Tibial nerve (tissue), 4 donors: ENCODE measurements at regions not wholly inside any gene's neighbourhood (a gene's known extent, or its start where the extent isn't known, plus 50 kb on each side); places are given as distances from the start of the nearest gene placed in this dataset. TPM values are rescaled to one million over a fixed set of nuclear protein-coding genes. Genes with fewer than 3 reads are reported as not detected.
"Not testable (repeated sequence)": the region's sequence is repeated elsewhere in the genome, so short reads cannot be mapped to it uniquely, and the experiment has no call there.

Experiments used
- DNase-seq, 2 donors: peaks; one replicate each; pipeline ENCODE4 v3.0.0-alpha.2; 2019; ENCODE audit warnings: low spot score in 2 of 2
- H3K27ac ChIP-seq, 4 donors: fragments of 200-600 bp; sonication (generic) in 3 of 4; one replicate each; pipeline ENCODE4 v1.5.1; 2017 to 2019; ENCODE audit warnings: mild to moderate bottlenecking in 1 of 4
- H3K27me3 ChIP-seq, 2 donors: fragments of 200-600 bp; sonication (generic) in 1 of 2; one replicate each; pipeline versions ENCODE4 v1.5.1 to v1.6.0; 2017 to 2019
- H3K36me3 ChIP-seq, 3 donors: fragments of 200-600 bp; sonication (generic); one replicate each; pipeline ENCODE4 v1.5.1; 2018 to 2019
- H3K4me1 ChIP-seq, 4 donors: fragments of 200-600 bp; sonication (generic) in 3 of 4; one replicate each; pipeline ENCODE4 v1.5.1; 2017 to 2019
- H3K4me3 ChIP-seq, 4 donors: fragments of 200-600 bp; sonication (generic) in 3 of 4; one replicate each; pipeline ENCODE4 v1.5.1; 2017 to 2019; ENCODE audit warnings: mild to moderate bottlenecking in 1 of 4, moderate library complexity in 1 of 4
- H3K9me3 ChIP-seq, 4 donors: fragments of 200-600 bp; sonication (generic) in 3 of 4; one replicate each; pipeline ENCODE4 v1.5.1; 2017 to 2019
- CTCF ChIP-seq, 5 experiments: fragments of 200-600 bp in 3 of 5; fragments of 450-650 bp in 2 of 5; sonication (generic) in 3 of 5; IDR thresholded peaks; one replicate each; pipeline ENCODE4 v1.5.1; 2016 to 2019; ENCODE audit warnings: antibody characterized with exemption in 5 of 5, mild to moderate bottlenecking in 3 of 5, moderate library complexity in 2 of 5
- EP300 ChIP-seq, 2 donors: sonication (generic); formaldehyde crosslinking; IDR thresholded peaks; one replicate each; pipeline ENCODE4 v1.6.1; 2017; ENCODE audit warnings: antibody characterized with exemption in 2 of 2, mild to moderate bottlenecking in 1 of 2
- POLR2A ChIP-seq, 2 donors: fragments of 450-650 bp; IDR thresholded peaks; one replicate each; pipeline ENCODE4 v1.6.1; 2017; ENCODE audit warnings: antibody characterized with exemption in 2 of 2, mild to moderate bottlenecking in 2 of 2, moderate library complexity in 2 of 2
- whole genome bisulfite sequencing, 2 donors: methylation state at CpG; one replicate each; pipeline ENCODE4 v1.1.5; 2018; 5-methylcytosine and 5-hydroxymethylcytosine counted together
- small RNA-seq: library from RNA; depleted of rRNA; stranded (forward); fragments of <200 nt; gene quantifications from one replicate; pipeline ENCODE3, GENCODE V24; 2016

- H3K4me1 ChIP-seq: no peaks in the 10 kb centered on the region
- no peaks in the 10 kb centered on the region for H3K36me3 ChIP-seq
- H3K27me3 ChIP-seq: no peaks in the 10 kb centered on the region
- 54 to 67% methylated on average over 2 of the region's 2 CpGs for WGBS, 2 donors
- no peak for DNase-seq
- H3K4me3 ChIP-seq: no peak overlapping the region
- TF ChIP-seq EP300 (IDR thresholded peaks at IDR 0.05): no peak
- H3K9me3 ChIP-seq: peaks cover 0 to 31% (median 4%) of the 10 kb centered on the region in 4 donors
- H3K27ac ChIP-seq: no peak overlapping the region
Measured at GRCh38 chr15:79777916-79778315, 118.9 kb downstream of the MTHFS start.

- TF ChIP-seq EP300 (IDR thresholded peaks at IDR 0.05) (no peak), CTCF (IDR thresholded peaks at IDR 0.05) (no peak), POLR2A (IDR thresholded peaks at IDR 0.05) (no peak)
- Histone ChIP-seq H3K36me3 (no peaks in the 10 kb centered on the region), H3K27ac (no peak overlapping the region), H3K4me3 (no peak overlapping the region), H3K9me3 (peaks cover 0 to 36% (median 4%) of the 10 kb centered on the region in 4 donors), H3K27me3 (no peaks in the 10 kb centered on the region), H3K4me1 (no peaks in the 10 kb centered on the region)
- 87 to 88% methylated on average over 3 of the region's 3 CpGs for WGBS, 2 donors
- DNase-seq: no peak
Measured at GRCh38 chr15:79778378-79778990, 118.3 kb downstream of the MTHFS start.

- Histone ChIP-seq H3K4me1 (no peaks in the 10 kb centered on the region), H3K4me3 (no peak overlapping the region)
- WGBS, 2 donors: 79 to 90% methylated on average over 2 of the region's 2 CpGs
Measured at GRCh38 chr15:79779746-79780145, 117.1 kb downstream of the MTHFS start.

GRCh38 chr15:79782307-79782706 lies 114.5 kb downstream of the MTHFS start:
- peaks cover 0 to 44% (median 4%) of the 10 kb centered on the region in 4 donors for H3K9me3 ChIP-seq
- not testable (repeated sequence) for H3K4me1 ChIP-seq, H3K4me3 ChIP-seq, H3K36me3 ChIP-seq, H3K27ac ChIP-seq, DNase-seq, H3K27me3 ChIP-seq

More at GRCh38 chr15:79779746-79780145, 117.1 kb downstream of the MTHFS start:
- Histone ChIP-seq H3K9me3 (peaks cover 0 to 36% (median 4%) of the 10 kb centered on the region in 4 donors), H3K36me3 (no peaks in the 10 kb centered on the region), H3K27ac (no peak overlapping the region), H3K27me3 (no peaks in the 10 kb centered on the region)
- TF ChIP-seq POLR2A (IDR thresholded peaks at IDR 0.05) (no peak), EP300 (IDR thresholded peaks at IDR 0.05) (no peak)
- no peak for DNase-seq

Small RNA genes in the stretch of these regions (small RNA-seq; reads per million reads assigned to genes)
- gene AC026826.2: not detected
- not detected for gene AC026826.3
